Activated CD8-positive, alpha-beta memory T cell treated with anti-CD3 and anti-CD28 coated beads for 1 hour (primary cell): ENCODE measurements at regions not wholly inside any gene's neighbourhood (a gene's known extent, or its start where the extent isn't known, plus 50 kb on each side); places are given as distances from the start of the nearest gene placed in this dataset.
"Not testable (repeated sequence)": the region's sequence is repeated elsewhere in the genome, so short reads cannot be mapped to it uniquely, and the experiment has no call there.

ENCODE experiments used
- DNase-seq, 2 donors: peaks; one replicate each; pipeline ENCODE4 v3.0.0-alpha.2; 2020; ENCODE audit warnings: low read depth in 1 of 2; ENCODE audit errors: extremely low read depth in 1 of 2

DNA sequence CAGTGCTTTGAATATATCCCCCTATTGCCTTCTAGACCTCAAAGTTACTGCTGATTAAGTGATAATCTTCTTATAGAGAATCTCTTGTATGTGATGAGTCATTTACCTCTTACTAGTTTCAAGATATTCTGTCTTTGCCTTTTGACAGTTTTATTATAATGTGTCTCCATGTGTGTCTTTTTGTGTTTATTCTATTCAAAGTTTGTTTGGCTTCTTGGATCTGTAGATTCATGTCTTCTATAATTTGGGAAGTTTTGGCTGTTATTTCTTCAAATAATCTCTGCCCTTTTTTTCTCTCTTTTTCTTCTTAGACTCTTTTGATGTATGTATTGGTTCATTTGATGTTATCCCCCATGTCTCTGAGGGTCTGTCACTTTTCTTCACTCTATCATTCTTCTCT is 915.7 kb upstream of the GRIA3 start:
- DNase-seq: no peak

DNA sequence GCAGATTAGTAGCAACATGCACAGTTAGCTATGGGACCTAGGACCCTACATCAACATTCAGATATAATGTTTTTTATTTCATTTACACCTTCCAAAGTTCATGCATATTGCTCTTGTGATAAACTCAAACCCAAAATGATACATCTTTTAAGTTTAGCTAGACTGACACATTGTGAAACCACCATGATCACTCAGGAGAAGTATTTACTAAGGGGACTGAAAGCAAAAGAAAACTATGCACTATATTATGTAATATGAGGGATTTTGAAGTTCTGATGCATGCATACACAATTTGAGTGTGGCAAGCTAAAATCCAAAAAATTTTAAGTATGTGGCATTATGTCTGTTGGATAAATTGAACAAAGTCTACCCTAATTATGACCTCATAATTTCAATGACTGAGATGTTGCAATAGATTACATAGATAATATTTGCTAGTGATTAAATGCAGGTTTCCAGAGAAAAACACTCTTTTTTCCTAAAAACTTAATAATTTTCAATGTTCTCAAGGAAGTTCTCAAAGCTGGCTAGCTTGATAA is 914.8 kb upstream of the GRIA3 start:
- no peak for DNase-seq

DNA sequence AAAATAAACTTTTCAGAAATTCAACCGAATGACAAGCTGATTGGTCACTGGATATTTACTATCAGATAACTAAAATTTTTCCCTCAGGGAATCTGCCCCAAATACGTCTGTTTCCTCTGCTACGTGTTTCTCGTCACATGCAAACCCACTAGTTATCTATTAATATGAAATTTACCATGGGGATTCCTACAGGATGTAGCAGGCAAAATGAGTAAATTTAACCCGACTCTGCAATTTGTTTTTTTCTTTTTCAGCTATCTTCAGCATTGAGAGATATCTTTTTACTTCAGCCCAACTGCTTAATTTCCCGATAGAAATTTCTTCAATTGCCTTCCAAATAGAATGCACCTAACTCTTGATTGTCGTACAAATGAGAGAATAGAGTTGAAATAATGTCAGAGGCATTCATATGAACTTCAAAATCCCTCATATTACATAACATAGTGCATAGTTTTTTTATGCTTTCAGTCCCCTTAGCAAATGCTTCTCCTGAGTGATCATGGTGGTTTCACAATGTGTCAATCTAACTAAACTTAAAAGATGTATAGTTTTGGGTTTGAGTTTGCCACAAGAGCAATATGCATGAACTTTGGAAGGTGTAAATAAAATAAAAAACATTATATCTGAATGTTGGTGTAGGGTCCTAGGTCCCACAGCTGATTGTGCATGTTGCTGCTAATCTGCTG is 913.1 kb upstream of the GRIA3 start:
- no peak for DNase-seq

DNA sequence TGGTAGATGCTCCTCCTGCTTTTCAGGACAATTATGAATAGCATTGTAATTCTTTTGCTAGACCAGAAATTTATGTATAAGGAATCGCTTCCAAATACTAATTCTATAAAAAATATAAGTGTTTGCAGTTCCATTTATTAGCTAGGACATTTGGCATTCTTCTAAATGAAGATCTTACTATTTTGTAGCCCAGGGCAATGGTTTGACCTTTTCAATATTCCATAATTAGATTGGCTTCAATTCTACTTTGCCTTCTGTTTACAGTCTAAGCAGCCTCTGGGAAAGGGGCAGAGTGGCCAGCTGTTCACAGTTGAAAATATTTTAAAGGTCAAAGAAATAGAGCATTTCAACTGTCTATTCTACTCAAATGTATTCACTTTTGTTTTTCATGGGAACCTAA is 912.1 kb upstream of the GRIA3 start:
- DNase-seq: no peak

DNA sequence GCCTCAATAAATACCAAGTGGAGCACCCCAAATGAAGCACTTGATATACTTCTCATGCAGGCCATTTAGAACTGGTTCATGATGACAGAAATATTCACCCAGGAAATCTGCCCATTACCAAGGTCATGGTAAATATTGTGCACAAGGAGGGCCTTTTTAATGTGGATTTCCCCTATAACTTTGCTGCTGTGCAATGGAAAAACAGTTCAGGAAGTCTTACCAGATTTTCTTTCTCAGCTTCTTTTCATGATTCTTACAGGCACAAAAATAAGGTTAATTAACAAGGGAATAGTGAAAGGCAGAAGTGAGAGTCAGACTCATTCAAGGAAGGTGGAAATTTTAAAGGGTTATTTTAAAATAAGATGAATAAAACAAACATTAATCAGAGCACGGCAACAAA is 904.3 kb upstream of the GRIA3 start:
- no peak for DNase-seq

DNA sequence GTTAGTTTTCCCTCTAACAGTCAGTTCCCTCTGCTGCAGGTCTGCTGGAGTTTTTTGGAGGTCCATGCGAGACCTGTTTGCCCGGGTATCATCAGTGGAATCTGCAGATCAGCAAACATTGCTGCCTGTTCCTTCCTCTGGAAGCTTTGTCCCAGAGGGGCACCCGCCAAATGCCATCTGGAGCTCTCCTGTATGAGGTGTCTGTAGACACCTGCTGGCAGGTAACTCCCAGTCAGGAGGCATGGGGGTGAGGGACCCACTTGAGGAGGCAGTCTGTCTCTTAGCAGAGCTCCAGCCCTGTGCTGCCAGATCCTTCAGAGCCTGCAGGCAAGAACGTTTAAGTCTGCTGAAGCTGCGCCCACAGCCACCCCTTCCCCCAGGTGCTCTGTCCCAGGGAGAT is 884.3 kb upstream of the GRIA3 start:
- not testable (repeated sequence) for DNase-seq

DNA sequence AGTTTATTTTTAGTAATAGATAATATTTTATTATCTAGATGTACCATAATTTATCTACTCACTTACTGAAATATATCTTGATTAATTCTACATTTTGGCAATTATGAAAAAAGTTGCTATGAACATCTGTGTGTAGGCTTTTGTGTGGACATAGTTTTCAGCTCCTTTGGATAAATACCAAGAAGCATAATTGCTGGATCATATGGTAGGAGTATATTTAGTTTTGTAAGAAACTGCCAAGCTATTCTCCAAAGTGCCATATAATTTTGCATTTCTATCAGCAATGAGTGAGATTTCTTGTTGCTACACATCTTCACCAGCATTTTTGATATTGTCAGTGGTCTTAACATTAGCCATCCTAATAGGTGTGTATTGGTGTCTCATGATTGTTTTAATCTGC is 882.6 kb upstream of the GRIA3 start:
- DNase-seq: no peak

DNA sequence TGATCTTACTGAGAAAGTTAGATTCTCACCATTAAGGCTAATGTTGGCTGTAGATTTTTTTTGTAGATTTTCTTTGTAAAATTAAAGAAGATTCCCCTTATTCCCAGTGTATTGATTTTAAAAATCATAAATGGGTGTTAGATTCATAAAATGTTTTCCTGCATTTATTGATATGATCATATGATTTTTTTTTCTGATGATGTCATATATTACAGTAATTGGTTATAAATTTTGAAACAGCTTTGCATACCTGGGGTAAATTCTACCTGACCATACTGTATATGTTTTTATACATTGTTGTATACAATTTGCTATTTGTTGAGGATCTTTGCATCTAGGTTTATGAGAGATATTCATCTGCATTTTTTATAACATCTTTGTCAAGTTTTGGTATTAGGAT is 880.3 kb upstream of the GRIA3 start:
- DNase-seq: no peak

DNA sequence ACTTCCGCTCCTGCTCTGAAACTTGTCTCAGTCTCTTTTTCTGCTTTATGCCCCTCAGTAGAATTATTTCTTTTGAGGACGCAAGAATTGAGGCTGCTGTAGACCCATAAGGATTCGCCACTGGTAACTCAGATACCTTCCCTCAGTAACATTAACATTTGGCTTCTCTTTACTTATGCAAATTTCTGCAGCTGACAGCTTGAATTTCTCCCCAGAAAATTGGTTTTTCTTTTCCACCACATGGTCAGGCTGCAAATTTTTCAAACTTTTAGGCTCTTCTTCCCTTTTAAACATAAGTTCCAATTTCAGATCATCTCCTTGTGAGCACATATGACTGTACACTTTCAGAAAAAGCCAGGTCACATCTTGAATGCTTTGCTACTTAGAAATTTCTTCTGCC is 839.3 kb upstream of the GRIA3 start:
- no peak for DNase-seq

DNA sequence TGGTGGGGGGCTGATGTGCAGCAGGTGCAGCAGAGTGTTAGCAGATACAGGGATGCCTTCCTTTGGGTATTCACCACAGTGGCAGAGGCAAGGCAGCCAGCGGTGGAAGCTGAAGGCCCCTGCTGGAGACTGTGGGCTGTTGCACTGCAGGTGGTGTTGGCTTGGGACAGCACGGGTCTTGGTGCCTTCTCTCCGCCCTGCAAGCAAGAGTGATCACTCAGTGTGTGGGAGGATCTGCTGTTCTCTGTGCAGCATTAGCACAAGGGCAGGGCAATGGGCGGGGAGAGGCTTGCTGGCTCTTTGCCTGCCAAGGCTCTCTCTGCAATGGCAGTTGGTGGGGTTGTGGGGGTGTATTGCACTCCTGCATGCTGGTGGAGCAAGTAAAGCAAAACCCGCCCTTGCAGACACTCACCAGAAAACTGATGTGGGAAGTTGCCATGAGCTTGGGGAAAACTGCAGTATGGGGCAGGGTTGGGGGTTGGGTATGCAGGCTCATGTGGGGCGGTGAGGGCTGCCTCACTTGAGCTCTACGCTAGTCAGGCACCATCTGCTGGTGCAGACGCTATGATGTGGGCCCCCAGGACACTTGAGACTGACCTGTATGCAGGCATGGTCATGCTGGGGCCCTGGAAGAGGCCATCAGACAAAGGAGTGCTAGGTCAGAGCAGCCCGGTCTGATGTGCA is 820.8 kb upstream of the GRIA3 start:
- DNase-seq: no peak

DNA sequence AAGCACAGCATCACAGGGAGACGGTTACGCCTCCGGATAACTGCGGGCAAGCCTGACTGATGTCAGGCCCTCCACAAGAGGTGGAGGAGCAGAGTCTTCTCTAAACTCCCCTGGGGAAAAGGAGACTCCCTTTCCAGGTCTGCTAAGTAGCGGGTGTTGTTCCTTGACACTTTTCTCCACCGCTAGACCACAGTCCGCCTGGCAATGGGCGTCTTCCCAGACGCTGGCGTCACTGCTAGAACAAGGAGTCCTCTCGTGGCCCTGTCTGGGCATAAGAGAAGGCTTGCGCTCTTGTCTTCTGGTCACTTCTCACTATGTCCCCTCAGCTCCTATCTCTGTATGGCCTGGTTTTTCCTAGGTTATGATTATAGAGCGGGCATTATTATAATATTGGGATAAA is 808.5 kb upstream of the GRIA3 start:
- DNase-seq: not testable (repeated sequence)

DNA sequence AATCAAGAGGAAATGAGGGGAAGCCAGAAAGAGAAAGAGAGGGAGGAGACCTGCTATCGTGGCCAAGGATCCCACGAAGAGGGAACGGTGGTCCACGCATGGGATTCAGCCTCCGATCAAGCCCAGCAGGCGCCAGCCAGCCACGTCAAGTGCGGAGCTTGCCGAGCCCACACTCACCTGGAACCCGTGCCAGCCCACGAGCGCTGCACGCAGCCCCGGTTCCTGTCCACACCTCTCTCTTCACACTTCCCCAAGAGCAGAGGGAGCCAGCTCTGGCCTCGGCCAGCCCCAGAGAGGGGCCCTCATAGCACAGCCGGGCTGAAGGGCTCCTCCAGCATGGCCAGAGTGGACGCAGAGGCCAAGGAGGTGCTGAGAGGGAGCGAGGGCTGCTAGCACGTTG is 795.1 kb upstream of the GRIA3 start:
- DNase-seq: no peak

DNA sequence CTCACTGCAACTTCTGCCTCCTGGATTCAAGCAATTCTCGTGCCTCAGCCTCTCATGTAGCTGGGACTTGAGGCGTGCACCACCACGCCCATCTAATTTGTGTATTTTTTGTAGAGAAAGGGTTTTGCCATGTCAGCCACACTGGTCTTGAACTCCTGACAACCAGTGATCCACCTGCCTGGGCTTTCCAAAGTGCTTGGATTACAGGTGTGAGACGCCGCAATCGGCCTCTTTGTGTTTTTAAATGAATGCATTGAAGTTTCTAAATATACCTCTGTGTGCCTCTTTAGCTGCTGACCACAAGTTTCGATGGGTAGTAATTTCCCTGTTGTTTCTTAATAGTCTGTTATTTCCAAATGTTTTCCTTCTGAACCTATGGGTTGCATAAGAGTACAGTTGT is 765.3 kb upstream of the GRIA3 start:
- no peak for DNase-seq

DNA sequence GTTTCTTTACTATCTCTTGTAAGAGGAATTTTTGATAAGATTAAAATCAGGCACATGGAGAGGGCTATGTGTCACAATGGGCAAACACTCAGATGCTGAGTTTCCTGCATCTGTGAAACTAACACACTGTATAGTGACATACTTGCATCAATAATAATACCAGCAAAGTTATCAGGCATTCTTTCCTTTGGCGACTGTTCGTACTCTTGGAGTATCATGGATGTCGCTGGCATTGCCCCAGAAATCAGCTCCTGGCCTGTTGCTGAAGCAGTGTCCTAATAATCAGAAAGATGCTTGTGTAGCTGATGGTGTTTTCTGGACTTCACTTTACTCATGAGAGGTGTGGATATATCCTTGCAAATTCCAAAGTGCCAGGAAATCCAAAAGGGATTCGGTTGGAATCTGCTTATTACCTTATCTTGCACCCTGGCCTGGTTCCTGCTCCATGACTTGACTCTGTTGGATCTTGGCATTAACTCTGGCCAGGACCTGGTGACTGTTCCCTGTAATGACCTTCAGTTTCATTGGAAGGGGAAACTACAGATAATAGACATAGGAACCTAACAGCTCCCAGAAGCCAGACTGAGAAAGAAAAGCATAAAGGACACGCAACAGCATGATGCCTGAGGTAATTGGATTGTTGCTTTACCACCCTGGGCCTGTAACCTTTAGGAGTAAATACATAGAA is 762.5 kb upstream of the GRIA3 start:
- no peak for DNase-seq

DNA sequence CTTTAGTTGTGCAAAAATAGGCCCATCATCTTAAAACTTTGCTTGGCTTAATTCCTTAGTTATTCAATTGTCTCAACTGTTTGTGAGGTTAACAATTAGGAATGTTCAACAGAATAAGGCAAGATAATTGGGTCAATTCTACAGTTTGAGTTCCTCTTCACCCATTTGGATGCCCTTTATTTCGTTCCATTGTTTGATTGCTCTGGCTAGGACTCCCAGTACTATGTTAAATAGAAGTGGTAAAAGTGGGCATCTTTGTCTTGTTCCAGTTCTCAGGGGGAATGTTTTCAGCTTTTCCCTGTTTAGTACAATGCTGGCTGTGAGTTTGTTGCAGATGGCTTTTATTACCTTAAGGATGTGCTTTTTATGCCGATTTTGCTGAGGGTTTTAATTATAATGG is 761.5 kb upstream of the GRIA3 start:
- DNase-seq: no peak

DNA sequence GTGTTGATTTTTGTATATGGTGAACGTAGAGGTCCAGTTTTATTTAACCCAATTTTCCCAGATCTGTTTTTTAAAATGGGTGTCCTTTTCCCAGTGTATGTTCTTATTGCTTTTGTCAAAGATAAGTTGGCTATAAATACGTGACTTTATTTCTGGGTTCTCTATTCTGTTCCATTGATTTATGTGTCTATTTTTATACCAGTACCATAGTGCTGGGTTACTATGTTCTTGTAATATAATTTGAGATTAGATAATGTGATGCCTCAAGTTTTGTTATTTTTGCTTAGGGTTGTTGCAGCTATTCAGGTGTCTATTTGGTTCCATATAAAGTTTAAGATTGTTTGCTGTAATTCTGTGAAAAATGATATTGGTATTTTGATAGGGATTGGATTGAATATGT is 749.1 kb upstream of the GRIA3 start:
- DNase-seq: no peak

DNA sequence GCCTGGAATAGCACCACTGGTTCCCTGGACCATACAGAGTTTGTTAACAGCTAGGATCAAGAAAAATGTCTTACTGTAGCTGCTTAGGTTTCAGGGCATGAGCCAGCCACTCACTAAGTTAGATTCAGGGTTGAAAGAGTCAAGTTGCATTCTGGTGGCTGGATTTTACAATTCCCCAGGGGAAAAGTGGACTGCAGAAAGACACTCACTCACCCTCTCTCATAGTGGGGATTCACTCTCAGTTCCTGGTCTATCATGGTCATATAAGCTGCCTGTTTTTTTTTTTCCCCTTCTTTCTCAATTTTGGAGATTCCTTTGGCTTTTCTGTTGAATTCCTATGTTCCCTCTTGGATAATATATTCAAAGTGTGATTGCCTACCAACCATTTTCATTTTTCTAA is 744.2 kb upstream of the GRIA3 start:
- DNase-seq: no peak

DNA sequence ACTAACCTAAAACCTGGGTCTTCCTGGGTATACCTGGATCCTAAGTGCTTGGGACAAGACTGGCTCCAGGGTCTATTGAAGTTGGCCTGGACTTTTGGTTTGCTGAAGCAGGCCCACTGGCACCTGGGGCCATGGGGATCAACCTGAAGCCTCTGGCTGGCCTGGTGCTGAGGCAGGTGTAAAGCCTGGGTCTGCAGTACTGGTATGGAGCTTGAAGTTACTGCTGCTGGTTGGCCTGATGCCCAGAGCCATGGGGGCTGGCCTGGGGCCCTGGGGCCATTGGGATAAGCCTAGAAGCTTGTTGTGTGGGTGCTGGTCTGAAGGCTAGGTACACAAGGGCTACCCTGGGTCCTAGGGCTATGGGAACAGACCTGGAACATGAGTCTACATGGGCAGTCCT is 743.2 kb upstream of the GRIA3 start:
- DNase-seq: no peak

DNA sequence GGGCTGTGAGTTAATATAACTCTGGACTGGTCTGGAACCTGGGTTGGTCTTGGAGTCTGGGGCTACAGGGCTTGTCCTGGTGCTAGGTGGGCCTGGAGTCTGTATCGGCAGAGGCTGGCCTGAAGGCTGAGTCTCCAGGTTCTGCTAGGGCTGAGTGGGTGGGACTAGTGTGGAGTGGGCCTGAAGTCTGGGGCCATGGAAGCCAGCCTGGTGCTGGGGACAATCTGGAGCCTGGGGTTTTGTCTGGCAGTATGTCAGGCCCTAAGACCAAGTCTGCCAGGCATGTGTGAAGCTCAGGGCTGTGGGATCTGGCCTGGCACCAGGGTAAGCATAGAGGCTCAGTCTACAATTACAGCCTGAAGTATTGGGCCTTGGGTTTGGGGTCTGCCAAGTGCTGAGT is 742.6 kb upstream of the GRIA3 start:
- no peak for DNase-seq

DNA sequence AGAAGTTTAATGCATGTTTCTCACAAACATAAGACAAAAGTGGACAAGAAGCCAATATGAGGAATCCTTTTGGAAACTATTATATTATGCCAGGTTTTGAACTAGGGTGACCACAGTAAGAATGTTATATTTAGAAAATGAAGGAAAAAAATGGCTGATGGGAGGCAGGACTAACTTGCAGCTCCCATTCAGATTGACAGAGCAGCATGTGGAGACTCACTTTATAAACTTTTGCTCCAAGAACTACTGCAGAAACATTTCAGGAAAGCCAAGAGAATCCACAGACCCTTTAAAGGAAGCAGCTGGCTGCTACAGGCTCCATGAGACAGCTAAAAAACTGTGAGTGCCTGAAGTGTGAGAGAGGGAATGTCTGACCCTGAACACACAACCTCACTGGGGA is 738.6 kb upstream of the GRIA3 start:
- DNase-seq: no peak

DNA sequence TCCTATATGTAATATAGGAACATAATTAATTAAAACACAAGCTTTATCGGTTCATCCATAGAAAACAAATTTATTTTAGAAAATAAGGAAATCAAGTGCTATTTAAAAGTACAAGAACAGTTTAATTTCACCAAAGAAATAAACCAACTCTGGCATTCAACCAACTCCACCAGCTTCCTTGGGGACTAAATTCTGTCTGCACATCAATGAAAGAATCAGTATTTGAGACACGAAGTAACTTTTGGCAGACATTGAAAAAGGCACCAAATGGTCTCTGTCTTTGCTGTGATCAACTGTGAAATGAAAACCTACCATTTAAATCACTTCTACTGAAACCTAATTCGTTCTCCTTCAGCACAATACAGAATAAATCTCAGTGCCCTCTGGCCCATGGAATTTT is 719.7 kb upstream of the GRIA3 start:
- no peak for DNase-seq

DNA sequence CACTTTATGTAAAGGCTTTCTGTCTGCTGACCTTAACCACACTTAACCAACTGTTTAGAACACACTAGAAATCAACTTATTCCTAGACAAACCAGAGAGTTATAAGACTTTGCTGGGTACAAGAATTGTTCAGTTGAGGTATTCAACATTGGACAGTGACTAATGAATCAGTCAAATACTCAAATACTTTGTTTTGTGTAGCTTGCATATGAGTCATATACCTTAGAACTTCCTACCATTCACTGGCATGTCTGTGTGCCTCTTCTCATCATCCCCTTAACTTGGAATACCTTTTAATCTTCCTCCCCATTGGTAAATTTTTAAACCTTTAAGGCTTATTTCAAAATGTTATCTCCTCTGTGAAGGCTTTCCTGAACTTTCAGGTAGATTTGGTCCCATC is 708.8 kb upstream of the GRIA3 start:
- DNase-seq: no peak
